ENCODE measurements at regions not wholly inside any gene's neighbourhood (a gene's known extent, or its start where the extent isn't known, plus 50 kb on each side); places are given as distances from the start of the nearest gene placed in this dataset.

GRCh38 chr16:77666771-77667170 is 55.5 kb upstream of the NUDT7 start:
- Histone ChIP-seq H3K9me3 (peaks cover 0 to 6% (median 0%) of the 10 kb centered on the region in 3 donors), H3K4me1 (no peaks in the 10 kb centered on the region), H3K27ac (no peak overlapping the region), H3K36me3 (replicated peaks in 1 of 2; ENCODE audit: insufficient read depth in 1 of 2, low read depth in 2 of 2) (no peaks in the 10 kb centered on the region), H3K4me3 (no peak overlapping the region), H3K27me3 (no peaks in the 10 kb centered on the region)
- WGBS, 2 donors: 33 to 53% methylated on average over 3 of the region's 3 CpGs
- TF ChIP-seq, protein P1, sequence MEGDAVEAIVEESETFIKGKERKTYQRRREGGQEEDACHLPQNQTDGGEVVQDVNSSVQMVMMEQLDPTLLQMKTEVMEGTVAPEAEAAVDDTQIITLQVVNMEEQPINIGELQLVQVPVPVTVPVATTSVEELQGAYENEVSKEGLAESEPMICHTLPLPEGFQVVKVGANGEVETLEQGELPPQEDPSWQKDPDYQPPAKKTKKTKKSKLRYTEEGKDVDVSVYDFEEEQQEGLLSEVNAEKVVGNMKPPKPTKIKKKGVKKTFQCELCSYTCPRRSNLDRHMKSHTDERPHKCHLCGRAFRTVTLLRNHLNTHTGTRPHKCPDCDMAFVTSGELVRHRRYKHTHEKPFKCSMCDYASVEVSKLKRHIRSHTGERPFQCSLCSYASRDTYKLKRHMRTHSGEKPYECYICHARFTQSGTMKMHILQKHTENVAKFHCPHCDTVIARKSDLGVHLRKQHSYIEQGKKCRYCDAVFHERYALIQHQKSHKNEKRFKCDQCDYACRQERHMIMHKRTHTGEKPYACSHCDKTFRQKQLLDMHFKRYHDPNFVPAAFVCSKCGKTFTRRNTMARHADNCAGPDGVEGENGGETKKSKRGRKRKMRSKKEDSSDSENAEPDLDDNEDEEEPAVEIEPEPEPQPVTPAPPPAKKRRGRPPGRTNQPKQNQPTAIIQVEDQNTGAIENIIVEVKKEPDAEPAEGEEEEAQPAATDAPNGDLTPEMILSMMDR (IDR thresholded peaks at IDR 0.05): no peak
- TF ChIP-seq POLR2A (IDR thresholded peaks at IDR 0.05): no peak
- no peak for ATAC-seq
- intact Hi-C loops (cut with DNase I): no loop called here
- DNase-seq: no peak

- ATAC-seq (no peak), DNase-seq (no peak)
- 86% methylated on average over 1 of the region's 1 CpG for WGBS, 2 donors
- Histone ChIP-seq H3K9me3 (no peaks in the 10 kb centered on the region), H3K27ac (no peak overlapping the region), H3K4me1 (no peaks in the 10 kb centered on the region), H3K27me3 (no peaks in the 10 kb centered on the region), H3K36me3 (replicated peaks in 1 of 2; ENCODE audit: insufficient read depth in 1 of 2, low read depth in 2 of 2) (no peaks in the 10 kb centered on the region), H3K4me3 (no peak overlapping the region)
- intact Hi-C loops (cut with DNase I): no loop called here
- TF ChIP-seq, protein P1 (IDR thresholded peaks at IDR 0.05): no peak
- TF ChIP-seq POLR2A (IDR thresholded peaks at IDR 0.05): no peak
These were observed 54.1 kb upstream of the NUDT7 start for GRCh38 chr16:77668201-77668600.

- intact Hi-C loops (cut with DNase I): no loop called here
- Histone ChIP-seq H3K27ac (no peak overlapping the region), H3K4me1 (no peaks in the 10 kb centered on the region), H3K4me3 (no peak overlapping the region), H3K9me3 (no peaks in the 10 kb centered on the region), H3K27me3 (no peaks in the 10 kb centered on the region), H3K36me3 (replicated peaks in 1 of 2; ENCODE audit: insufficient read depth in 1 of 2, low read depth in 2 of 2) (no peaks in the 10 kb centered on the region)
- WGBS, 2 donors: 21 to 27% methylated on average over 3 of the region's 3 CpGs
- ATAC-seq: no peak
- no peak for DNase-seq
- TF ChIP-seq, protein P1 (IDR thresholded peaks at IDR 0.05): no peak
- no peak for TF ChIP-seq POLR2A (IDR thresholded peaks at IDR 0.05)
These were observed 53.3 kb upstream of the NUDT7 start for GRCh38 chr16:77669057-77669456.
